PC-3 (cell line): ENCODE measurements at regions not wholly inside any gene's neighbourhood (a gene's known extent, or its start where the extent isn't known, plus 50 kb on each side); places are given as distances from the start of the nearest gene placed in this dataset.

Experiments used
- CTCF ChIP-seq: fragments of 300-600 bp; sonication (generic); conservative IDR thresholded peaks from 2 replicates; pipeline ENCODE4 v1.5.1; 2017; ENCODE audit warnings: antibody characterized with exemption, low read depth, mild to moderate bottlenecking, low read length
- EZH2 ChIP-seq: fragments of 300-600 bp; sonication (generic); IDR thresholded peaks from one replicate; pipeline ENCODE4 v1.6.1; 2017; ENCODE audit warnings: antibody characterized with exemption, mild to moderate bottlenecking, low read length; ENCODE audit not compliant: unreplicated experiment
- EZH2phosphoT487 ChIP-seq: fragments of 300-600 bp; sonication (generic); IDR thresholded peaks from 2 replicates; pipeline ENCODE4 v1.6.1; 2018; ENCODE audit warnings: mild to moderate bottlenecking, antibody characterized with exemption, low read length, borderline replicate concordance

- no peak for TF ChIP-seq CTCF
- no peak for TF ChIP-seq EZH2
- no peak for TF ChIP-seq EZH2phosphoT487
Measured at GRCh38 chr3:64825404-64826120, 137.8 kb upstream of the ADAMTS9 start.
